ENCODE measurements at regions not wholly inside any gene's neighbourhood (a gene's known extent, or its start where the extent isn't known, plus 50 kb on each side); places are given as distances from the start of the nearest gene placed in this dataset.

GRCh38 chr2:165530-165929 is 98.3 kb downstream of the SH3YL1 start:
- no peak for TF ChIP-seq POLR2A (IDR thresholded peaks at IDR 0.05)
- TF ChIP-seq, protein P1, sequence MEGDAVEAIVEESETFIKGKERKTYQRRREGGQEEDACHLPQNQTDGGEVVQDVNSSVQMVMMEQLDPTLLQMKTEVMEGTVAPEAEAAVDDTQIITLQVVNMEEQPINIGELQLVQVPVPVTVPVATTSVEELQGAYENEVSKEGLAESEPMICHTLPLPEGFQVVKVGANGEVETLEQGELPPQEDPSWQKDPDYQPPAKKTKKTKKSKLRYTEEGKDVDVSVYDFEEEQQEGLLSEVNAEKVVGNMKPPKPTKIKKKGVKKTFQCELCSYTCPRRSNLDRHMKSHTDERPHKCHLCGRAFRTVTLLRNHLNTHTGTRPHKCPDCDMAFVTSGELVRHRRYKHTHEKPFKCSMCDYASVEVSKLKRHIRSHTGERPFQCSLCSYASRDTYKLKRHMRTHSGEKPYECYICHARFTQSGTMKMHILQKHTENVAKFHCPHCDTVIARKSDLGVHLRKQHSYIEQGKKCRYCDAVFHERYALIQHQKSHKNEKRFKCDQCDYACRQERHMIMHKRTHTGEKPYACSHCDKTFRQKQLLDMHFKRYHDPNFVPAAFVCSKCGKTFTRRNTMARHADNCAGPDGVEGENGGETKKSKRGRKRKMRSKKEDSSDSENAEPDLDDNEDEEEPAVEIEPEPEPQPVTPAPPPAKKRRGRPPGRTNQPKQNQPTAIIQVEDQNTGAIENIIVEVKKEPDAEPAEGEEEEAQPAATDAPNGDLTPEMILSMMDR (IDR thresholded peaks at IDR 0.05) = no peak

Measured in heart left ventricle (tissue), 13 donors.